ENCODE measurements at regions not wholly inside any gene's neighbourhood (a gene's known extent, or its start where the extent isn't known, plus 50 kb on each side); places are given as distances from the start of the nearest gene placed in this dataset.

GRCh38 chr17:53543472-53543871, 279.3 kb upstream of the KIF2B start:
- Histone ChIP-seq H3K27me3 (ENCODE audit: control insufficient read depth in 2 of 2, insufficient read depth in 2 of 2, low read length in 2 of 2) (no peaks in the 10 kb centered on the region), H3K27ac (ENCODE audit: insufficient read depth, low read depth, low read length) (no peak overlapping the region), H3K79me2 (ENCODE audit: control insufficient read depth, insufficient read depth, low read length) (no peaks in the 10 kb centered on the region), H3K9me1 (replicated peaks; ENCODE audit: control insufficient read depth, extremely low read depth, insufficient read depth, low read length) (no peaks in the 10 kb centered on the region), H3K9ac (replicated peaks; ENCODE audit: extremely low read depth, insufficient read depth, low read length) (no peak overlapping the region), H2AFZ (ENCODE audit: low read depth, low read length) (no peak overlapping the region), H3K9me3 (replicated peaks; ENCODE audit: control insufficient read depth, insufficient read depth, low read length) (no peaks in the 10 kb centered on the region), H3K4me2 (ENCODE audit: insufficient read depth, low read length) (no peak overlapping the region), H3K4me1 (ENCODE audit: control insufficient read depth, extremely low read depth, insufficient read depth, low read length) (no peaks in the 10 kb centered on the region), H3K4me3 (replicated peaks in 1 of 3; ENCODE audit: insufficient read depth in 1 of 3, low read depth in 1 of 3, low read length in 3 of 3) (no peak overlapping the region), H4K20me1 (replicated peaks; ENCODE audit: control insufficient read depth, extremely low read depth, insufficient read depth, low read length) (no peaks in the 10 kb centered on the region), H3K36me3 (ENCODE audit: control insufficient read depth in 2 of 2, extremely low read depth in 1 of 2, insufficient read depth in 2 of 2, low read length in 2 of 2) (no peaks in the 10 kb centered on the region)
- CTCF ChIA-PET: interaction anchor here (2.0 kb wide), 1 partner anchor 14 kb away, joined by 5 read pairs; no protein-coding TSS in a partner anchor
- DNase-seq (ENCODE audit: low read depth, low spot score) (no peak), FAIRE-seq (no peak)
- intact Hi-C loops (cut with micrococcal nuclease): no loop called here
- dilution Hi-C loops (cut with MboI; ENCODE audit: extremely low pct_ligation_motif_present, low sequenced_read_pairs): no loop called here
- TF ChIP-seq JUN (IDR thresholded peaks at IDR 0.05; ENCODE audit: borderline replicate concordance, insufficient read depth, insufficient read length, low read depth): no peak
- TF ChIP-seq EZH2 (IDR thresholded peaks at IDR 0.05; ENCODE audit: borderline replicate concordance, low read depth, low read length, severe bottlenecking): no peak
- TF ChIP-seq CTCF (IDR thresholded peaks at IDR 0.05; ENCODE audit: extremely low read depth in 1 of 2, insufficient read depth in 1 of 2, low read depth in 1 of 2, low read length in 2 of 2): no peak
- no peak for TF ChIP-seq POLR2A (IDR thresholded peaks at IDR 0.05; ENCODE audit: low read depth, low read length)
- no peak for TF ChIP-seq MYC (IDR thresholded peaks at IDR 0.05; ENCODE audit: low read depth, low read length)
- TF ChIP-seq MAX (IDR thresholded peaks at IDR 0.05; ENCODE audit: insufficient read depth, insufficient read length): no peak
- no peak for TF ChIP-seq FOS (IDR thresholded peaks at IDR 0.05; ENCODE audit: borderline replicate concordance, insufficient read depth, low read length)
- TF ChIP-seq POLR2AphosphoS5 (IDR thresholded peaks at IDR 0.05; ENCODE audit: insufficient read depth, low read depth, low read length): no peak
- no peak for TF ChIP-seq GATA2 (IDR thresholded peaks at IDR 0.05; ENCODE audit: insufficient read depth, insufficient read length, low read depth, low read length)
- no TSS peak for BruUV-seq (replicated peaks)
- POLR2A ChIA-PET: no interaction called here
